Glomerular visceral epithelial cell (primary cell): ENCODE measurements at regions not wholly inside any gene's neighbourhood (a gene's known extent, or its start where the extent isn't known, plus 50 kb on each side); places are given as distances from the start of the nearest gene placed in this dataset.
"Not testable (repeated sequence)": the region's sequence is repeated elsewhere in the genome, so short reads cannot be mapped to it uniquely, and the experiment has no call there.

Experiments used
- DNase-seq: peaks from one replicate; pipeline ENCODE4 v3.0.0-alpha.2; 2016; ENCODE audit errors: extremely low spot score

DNA sequence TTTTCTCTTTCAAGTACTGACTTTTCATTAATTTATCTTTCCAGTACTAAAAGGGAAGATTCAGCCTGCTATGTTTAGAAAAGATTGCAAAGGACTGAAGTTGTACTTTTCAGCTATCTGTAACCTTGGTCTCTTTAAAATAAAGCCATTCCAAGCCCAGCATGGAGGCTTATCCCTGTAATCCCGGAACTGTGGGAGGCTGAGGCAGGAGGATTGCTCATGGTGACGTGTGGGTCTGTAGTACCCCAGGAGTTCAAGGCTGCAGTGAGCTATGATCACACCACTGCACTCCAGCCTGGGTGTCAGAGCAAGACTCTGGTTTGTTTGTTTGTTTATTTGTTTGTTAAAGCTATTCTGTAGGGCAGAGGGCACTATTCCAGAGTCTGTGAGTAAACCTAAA, 50.6 kb upstream of the TMEM170B start:
- no peak for DNase-seq

DNA sequence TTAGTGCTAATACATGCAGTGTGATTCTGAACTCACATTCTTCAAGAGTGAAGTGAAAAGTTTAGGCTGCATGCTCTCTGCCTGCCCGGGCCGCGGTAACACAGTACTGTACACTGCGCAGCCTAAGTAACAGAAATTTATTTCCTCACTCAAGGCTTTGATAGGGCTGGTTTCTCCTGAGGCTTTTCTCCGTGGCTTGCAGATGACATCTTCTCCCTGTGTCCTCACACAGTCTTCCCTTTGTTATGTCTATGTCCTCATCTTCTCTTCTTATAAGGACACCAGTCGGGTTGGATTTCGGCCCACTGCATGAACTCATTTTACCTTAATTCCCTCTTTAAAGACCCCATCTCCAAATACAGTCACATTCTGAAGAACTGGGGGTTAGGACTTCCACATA, 51.1 kb upstream of the TMEM170B start:
- DNase-seq: no peak

DNA sequence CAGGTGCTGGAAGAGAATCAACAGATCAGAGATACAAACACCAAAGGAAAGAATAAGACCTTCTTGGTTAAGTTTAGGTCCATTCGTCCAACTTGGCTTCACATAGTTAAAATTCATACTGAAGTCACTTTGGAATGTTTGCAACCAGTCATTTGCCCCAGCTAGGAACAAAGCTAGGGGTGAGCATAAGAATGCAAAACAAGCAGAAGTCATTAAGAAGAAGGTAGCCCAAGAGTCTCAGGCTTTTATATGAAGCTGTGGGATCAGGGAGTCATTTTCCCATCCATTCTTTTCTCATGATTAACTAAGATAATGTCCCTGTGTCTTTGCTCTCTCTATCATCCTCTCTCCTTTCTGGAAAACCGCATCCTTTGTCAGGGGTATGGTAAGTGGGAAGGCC, 51.5 kb upstream of the TMEM170B start:
- no peak for DNase-seq

DNA sequence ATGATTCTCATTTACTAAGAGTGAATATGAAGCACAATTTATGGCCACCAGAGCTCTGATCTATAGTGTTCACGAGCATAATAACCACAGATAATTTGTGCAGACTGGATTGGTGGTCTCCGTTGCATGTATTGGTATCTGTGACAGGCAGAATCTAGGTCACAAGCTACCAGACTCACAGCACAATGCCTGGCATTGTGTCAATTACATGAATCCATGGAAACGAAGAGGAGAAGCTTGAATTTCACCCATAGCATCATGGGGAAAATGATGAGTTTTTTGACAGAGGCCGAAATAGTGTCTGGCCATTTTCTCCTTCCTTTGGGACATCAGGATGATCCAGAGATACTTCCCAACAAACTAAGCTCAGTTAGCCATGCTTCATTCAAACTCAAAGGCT, 52.3 kb upstream of the TMEM170B start:
- no peak for DNase-seq

DNA sequence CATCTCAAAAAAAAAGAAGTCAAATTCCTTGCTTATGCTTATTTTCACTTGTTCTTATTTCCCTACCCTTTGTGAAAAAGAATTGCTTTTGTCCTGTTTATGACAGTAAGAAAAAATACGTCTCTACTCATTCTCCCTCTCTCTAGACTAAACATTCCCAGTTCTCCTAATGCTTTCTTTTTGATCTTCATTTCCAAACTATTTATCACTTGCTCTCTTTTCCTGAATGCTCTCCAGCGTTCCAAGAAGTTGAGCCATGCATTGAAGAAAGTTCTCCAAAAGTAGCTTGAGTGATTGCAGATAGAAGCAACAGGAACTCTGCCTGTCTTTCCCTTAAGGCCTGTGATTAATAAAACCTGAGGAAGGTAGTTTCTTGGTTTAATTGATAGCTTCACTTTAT, 53.1 kb upstream of the TMEM170B start:
- DNase-seq: no peak

DNA sequence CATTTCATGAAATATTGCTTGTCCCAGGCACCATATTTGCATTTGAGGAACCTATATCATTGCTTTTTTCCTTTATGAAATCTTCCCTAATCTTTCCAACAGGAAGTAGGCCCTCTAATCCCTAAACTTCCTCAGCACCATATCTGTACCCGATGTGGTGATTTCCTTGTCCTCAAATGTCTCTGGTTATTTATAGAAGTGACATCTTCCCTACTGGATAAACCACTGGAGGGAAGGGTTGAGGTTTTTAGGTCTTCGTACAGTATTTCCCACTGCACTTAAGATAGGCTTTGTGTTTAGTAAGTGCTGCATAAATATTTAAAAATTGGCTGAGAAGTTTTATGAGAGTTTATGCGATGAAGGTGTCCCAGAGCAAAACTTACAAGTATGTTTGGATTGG, 54.9 kb upstream of the TMEM170B start:
- DNase-seq: no peak

DNA sequence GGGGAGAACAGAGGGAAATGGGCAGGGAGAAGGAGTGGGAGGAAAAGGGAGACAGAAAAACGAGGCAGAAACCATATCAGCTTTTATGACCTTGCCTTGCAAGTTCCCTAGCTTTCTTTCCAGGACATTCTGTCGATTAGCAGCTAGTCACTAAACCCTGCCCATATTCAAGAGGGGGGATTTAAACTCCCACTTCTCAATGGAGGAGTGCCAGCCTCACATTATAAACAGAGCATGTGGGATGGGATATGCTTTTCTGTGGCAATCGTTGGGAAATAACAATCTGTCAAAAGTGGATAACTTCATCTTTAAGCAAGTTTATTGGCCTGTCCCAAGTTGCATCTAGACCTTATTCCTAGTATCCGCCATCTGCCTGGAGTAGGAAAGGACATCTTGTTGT, 57.0 kb upstream of the TMEM170B start:
- DNase-seq: no peak

DNA sequence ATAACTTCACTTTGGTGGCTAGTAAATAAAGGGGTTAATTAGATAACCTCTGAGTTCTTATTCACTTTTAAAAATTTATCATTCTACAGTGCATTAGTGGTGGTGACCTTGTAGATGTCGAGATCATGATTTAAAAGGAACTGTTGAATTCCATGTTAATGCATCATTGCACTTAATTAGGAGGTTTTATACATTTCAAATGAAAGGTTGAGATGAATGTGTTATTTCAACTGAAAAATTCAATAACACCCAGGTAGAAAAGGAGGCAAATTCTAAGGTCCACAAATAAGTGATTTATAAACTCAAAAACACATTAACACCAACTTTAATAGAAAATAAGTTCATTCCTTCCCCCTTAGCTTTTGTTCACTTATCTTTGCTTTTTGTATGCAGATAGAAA, 58.3 kb upstream of the TMEM170B start:
- no peak for DNase-seq

DNA sequence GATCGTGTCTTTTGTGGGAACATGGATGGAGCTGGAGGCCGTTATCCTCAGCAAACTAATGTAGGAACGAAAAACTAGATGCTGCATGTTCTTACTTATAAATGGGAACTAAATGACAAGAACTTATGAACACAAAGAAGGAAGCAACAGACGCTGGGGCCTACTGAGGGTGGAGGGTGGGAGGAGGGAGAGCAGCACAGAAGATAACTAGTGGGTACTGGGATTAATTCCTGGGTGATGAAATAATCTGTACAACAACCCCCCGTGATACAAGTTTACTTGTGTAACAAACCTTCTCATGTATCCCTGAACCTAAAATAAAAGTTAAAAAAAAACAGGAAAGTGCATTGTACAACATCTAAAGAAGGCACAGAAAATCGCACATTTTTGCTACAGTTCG, 59.0 kb upstream of the TMEM170B start:
- DNase-seq: no peak

DNA sequence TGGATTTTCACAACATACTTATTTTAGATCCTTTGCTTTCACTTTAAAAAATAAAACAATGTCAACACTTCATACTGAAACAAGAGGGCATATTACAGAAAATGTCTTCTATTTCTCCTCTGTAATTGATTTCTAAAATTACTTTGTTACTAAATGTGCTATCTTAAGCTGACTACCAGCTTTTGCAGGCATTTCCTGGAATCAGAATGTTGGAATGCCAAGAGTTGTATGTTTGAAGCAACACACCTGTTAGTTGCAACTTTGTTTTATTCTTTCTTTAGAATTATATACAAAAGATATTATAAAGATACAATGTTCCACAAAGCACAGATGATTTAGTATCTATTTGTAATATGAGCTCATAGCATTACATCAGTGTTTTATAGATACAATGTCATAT, 62.5 kb upstream of the TMEM170B start:
- no peak for DNase-seq

DNA sequence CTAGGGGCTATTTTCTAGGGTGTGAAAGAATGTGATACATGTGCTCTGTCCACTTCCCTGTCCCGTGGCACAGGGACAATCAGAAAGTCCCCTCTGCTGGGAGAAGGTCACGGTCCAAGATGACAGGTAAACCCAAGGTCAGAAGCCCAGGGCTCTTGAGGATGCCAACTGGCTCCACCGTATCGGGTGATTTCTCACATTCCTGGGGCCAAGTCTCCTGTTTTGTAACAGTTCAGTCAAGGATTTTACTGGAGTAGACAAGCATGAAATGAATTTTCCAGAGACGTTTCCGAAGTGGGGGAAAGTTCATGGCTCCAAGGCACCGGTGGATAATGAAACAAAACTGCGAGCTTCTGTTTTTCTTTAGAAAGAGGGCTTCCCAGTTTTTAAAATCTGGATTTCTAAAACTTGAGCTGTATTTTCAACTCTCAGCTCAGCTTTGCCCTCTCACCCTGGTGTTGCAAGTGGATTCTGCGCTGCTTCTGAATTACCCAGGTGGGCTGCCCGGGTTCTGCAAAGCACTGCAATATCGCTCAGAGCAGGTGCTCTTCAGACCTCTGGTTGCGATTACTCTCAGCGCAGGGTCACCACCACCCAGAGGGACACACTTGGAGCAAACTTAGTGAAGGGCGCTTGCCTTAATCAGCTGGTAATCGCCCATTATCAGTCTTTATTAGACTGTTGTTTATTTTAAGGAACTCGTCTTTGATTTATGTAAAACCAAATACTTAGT, 64.4 kb upstream of the TMEM170B start:
- no peak for DNase-seq

DNA sequence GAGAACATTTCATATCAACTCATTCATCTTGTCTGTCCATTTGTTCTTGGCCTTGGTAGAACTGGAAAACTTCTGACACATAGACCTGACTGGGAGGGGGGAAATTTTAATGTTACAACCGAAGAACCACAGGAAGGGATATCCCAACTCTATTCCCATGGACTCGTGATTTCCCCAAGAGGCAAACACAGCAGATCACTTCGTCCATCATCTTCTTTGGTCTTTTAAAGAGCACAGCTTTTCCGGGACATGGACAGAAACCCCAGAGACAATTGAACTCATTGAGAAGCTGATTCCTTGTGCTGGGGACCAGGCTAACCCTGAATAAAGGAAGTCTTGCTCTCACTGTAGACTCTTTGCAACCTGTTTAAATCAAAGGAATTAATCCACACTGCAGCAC, 66.3 kb upstream of the TMEM170B start:
- no peak for DNase-seq

DNA sequence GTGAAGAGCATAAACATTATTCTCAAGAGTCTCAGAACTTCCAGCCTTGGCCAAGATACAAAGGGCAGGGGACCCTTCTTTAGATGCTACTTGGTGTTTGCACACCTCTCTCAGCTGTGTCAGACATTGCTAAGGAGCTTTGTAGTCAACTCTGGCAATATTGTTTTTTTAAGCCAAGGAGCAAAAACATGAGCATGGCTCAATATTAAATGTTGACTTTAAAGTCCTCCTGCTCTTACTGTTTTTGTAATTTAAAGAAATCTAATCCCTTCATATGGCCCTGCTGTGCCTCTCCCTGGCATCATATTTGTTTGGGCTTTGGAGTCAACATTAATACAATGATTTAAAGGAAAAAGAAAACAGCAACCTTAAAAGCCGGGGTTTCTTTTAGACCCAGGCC, 67.9 kb upstream of the TMEM170B start:
- no peak for DNase-seq

DNA sequence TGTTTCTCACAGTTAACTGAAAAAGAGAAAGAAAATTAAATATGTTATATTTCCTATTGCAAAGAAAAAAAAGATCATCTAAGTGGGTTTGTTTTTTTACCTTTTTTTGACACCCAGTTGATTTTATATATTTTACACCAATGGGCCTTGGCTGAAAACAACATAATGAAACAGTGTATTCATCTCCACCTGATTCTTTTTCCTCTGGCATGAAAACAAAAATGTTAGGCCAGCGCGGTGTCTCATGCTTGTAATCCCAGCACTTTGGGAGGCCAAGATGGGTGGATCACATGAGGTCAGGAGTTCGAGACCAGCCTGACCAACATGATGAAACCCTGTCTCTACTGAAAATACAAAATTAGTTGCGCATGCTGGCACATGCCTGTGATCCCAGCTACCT, 69.3 kb upstream of the TMEM170B start:
- not testable (repeated sequence) for DNase-seq

DNA sequence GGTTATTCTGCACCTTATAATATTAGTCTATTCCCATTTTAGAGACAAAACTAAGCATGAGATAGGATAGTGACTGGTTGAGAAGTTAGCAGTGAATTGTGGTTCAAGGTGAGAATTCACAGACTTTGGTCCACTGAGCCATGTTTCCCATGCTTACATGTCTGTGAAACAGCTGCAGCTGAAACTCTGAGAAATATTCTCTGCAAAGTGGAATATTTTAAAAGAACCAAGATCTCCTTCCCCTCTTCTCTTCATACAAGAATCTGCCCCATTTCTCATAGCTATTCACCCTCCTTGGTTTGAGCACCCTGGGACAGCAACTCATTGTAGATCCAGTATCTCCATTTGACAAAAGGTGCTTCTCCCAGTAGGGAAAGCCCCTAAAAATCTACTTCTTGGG, 70.2 kb upstream of the TMEM170B start:
- no peak for DNase-seq

DNA sequence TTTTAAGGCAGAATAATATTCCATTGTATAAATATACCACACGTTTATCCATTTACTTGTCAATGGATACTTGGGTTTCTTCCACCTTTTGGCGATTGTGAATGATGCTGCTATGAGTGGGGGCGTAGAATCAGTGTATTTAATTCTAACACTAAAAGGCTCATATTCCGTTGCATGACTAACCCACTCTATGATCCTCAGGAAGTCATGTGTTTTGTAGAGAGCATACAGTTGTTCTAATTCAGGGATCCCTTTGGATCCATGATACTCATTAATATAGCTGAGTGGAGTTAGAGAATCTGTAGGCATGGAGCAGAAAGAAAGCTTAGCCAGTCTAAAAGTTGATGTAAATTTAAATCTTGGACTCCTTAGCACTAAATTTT, 74.2 kb upstream of the TMEM170B start:
- no peak for DNase-seq

DNA sequence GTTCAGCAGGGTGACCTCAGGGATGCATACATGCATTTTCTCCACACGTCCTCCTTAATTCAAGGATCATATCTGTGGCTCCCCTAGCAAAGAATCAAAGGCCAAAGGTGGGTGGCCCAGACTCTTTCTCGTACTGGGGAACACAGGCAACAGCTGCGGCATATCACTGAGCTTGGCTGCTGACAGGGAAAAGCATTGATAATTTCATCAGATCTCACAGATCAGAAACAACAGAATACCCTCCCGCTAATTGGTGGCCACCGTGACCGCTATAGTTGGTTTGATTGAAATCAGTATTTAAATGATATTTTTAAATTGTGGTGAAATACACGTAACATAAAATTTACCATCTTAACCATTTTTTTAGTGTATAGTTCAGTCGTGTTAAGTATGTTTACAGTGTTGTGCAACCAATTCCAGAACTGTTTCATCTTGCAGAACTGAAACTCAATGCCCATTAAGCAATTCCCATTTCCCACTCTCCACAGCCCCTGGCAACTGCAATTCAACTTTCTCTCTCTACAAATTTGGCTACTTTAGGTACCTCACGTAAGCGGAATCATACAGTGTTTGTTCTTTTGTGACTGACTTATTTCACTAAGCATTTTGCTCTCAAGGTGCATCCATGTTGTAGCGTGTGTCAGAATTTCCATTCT, 74.7 kb upstream of the TMEM170B start:
- DNase-seq: no peak

DNA sequence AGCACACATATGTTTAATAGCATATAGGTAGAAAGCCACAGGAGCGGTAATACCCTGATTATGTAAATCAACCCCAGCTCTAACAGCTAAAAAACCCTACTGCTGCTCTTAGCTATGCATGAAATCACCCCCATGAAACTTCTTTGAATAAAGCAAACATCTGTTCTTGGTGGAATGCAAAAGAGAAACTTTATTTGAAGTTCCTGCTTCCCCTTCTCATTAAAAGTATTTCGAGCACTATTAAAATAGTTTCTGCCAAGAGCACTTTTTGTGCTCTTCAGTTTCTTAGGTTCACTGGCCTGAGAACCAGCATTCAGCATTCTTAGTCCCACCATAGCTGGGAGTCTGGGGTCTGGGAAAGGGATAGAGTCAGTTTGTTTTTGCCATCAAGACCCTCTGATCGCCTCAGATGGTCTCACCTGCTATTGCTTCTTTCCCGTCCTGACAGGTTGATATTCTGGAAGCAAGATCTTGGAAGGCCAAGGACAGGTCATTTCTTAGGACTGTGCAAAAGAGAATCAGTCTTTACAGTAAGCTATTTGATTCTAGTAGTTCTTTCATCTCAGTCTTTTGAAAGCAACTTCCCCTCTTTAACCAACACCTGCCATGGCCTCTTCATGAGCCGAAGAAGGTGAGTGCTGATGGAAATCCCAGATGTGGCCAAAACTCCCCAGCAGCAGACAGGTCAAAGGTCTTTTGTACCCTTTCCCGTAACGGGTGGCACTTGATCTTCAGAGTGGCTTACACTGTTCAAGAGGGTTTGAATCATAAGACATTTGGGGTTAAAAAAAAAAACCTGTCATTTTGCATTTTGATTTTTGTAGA, 76.5 kb upstream of the TMEM170B start:
- DNase-seq: no peak

DNA sequence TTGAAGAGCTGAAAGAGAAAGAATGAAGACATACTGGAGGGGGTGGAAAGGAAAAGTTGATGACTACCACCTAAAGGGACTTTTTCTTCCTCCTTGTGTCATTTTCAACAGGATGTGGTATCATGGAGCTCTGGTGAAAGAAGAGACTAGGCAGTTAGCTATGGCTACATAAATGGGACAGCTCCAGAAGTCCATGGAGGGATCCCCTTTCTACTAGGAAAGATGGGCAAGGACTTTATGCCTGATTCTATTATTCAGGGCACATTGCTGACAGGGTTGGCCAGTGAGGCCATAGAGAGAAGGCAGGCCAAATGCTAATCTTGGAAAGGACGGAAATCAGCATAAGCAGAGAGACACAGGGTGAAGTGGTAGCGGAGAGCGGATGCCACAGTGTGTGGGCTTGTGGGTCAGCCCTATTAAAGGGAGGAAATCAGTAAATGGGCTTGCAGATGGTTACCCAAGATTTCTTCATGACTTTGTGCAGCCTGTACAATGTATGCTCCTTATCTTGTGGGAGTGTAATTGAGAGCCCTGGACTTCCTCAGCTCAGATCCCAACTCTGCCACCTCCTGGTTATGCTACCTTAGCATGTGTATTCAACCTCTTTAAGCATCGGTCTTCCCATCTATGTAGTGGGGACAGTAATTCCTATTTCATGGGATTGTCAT, 77.4 kb upstream of the TMEM170B start:
- peak; percentile 26 for DNase-seq

DNA sequence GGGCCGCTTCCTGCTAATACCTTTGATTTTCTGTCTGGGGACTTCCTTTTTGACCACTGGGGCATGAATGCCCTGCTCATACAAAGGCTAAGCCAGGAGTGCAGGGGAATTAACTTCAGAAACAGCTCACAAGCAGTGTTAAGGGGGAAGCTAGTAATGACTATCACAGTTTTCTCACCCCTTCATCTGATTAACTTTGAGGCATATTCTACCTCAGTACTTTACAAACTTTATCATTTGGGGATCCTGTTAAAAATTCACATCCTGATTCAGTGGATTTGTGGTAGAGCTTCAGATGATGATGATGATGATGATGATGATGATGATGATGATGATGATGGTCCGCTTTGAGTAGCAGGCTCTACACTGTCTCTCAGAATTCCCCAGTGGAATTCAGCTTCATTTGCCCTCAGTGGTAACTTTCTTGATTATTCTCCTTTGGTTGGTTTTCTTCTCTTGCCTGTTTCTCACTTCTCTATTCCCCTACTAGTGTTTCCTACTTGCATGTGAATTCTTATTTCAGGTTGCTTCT, 78.4 kb upstream of the TMEM170B start:
- DNase-seq: peak; percentile 11

DNA sequence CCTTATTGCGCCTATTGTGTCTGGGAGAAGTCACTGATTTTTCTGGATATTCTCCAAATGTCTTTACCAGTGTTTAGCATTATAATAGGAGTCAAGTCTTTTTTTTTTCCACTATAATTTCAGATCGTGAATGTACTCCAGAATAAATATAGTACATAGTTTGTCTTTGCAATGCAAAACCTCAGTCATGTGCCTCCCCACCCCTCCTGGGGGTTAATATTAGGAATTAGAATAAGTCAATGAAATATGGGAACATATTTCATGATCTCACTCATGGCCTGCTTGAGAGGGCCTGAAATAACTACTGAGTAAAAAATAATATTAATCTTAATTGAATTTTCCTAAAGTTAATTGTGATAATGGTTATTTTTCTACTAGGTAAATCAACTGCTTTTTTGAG, 79.0 kb upstream of the TMEM170B start:
- no peak for DNase-seq

DNA sequence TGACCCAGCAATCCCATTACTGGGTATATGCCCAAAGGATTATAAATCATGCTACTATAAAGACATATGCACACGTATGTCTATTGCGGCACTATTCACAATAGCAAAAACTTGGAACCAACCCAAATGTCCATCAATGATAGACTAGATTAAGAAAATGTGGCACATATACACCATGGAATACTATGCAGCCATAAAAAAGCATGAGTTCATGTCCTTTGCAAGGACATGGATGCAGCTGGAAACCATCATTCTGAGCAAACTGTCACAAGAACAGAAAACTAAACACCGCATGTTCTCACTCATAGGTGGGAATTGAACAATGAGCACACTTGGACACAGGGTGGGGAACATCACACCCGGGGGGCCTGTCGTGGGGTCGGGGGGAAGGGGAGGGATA, 80.1 kb upstream of the TMEM170B start:
- DNase-seq: not testable (repeated sequence)
